C4-2B (cell line): ENCODE measurements at regions not wholly inside any gene's neighbourhood (a gene's known extent, or its start where the extent isn't known, plus 50 kb on each side); places are given as distances from the start of the nearest gene placed in this dataset.

ENCODE experiments used
- H3K27ac ChIP-seq: fragments of 450-650 bp; 2 replicates; pipeline ENCODE4 v1.5.1; 2017
- ZFX ChIP-seq: fragments of 450-650 bp; IDR thresholded peaks from 2 replicates; pipeline ENCODE4 v1.6.1; 2017
- TF ChIP-seq, protein P1 (sequence below): fragments of 450-650 bp; conservative IDR thresholded peaks from 2 replicates; pipeline ENCODE4 v1.5.1; 2017; ENCODE audit warnings: mild to moderate bottlenecking

DNA sequence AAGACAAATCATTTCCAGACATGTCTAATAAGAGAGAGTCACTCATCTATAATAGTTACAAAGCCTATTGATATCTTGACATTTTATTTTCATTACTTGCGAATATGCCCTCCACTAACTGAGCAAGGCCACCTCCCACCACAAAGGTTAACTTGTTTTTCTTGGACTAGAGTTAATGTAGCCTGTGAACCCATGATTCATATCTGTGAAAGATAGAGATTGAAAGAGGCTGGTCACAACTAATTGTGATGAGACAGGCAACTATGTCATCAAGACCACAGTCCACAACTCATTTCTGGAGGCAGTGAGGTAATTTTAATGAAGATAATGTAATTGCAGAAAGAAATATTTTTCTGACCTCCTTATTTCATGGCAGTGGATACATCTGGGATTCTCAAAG lies 491.8 kb upstream of the TPK1 start:
- TF ChIP-seq, protein P1, sequence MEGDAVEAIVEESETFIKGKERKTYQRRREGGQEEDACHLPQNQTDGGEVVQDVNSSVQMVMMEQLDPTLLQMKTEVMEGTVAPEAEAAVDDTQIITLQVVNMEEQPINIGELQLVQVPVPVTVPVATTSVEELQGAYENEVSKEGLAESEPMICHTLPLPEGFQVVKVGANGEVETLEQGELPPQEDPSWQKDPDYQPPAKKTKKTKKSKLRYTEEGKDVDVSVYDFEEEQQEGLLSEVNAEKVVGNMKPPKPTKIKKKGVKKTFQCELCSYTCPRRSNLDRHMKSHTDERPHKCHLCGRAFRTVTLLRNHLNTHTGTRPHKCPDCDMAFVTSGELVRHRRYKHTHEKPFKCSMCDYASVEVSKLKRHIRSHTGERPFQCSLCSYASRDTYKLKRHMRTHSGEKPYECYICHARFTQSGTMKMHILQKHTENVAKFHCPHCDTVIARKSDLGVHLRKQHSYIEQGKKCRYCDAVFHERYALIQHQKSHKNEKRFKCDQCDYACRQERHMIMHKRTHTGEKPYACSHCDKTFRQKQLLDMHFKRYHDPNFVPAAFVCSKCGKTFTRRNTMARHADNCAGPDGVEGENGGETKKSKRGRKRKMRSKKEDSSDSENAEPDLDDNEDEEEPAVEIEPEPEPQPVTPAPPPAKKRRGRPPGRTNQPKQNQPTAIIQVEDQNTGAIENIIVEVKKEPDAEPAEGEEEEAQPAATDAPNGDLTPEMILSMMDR, result no peak
- TF ChIP-seq ZFX, result no peak
- no peak overlapping the region for H3K27ac ChIP-seq

DNA sequence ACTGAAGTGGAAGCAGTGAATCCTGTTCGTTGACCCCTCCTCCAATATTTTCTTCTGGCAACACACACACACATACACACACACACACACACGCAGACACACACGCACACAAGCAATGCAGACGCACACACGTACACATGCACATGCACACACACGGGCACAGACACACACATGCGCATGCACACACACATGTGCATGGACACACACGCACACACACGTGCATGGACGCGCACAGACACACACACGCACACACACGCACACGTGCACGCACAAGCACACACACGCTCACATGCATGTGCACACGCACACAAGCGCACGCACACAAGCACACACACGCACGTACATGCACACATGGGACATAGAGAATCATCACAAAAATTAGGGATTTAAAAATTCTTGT lies 488.2 kb upstream of the TPK1 start:
- H3K27ac ChIP-seq, result no peak overlapping the region
- TF ChIP-seq, protein P1, result no peak
- TF ChIP-seq ZFX, result no peak

DNA sequence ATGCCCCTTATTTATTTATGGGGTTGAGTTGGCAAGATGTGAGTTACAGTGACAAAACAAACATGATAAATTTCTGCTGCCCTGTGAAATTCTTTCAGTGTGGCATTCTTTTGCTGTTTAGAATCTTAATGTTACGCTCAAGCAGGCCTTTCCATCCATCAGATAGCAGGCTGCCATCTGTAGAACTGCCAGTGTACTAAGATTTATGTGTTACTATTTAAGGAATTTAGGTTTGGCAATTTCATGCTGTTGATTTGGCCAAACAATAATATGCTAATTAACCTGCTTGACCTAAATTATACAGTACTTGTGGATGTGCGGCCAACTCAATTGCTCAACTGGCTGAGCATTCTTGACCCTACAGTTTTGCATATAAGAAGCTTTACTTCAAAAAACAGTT lies 477.7 kb upstream of the TPK1 start:
- TF ChIP-seq, protein P1, result no peak
- no peak for TF ChIP-seq ZFX

DNA sequence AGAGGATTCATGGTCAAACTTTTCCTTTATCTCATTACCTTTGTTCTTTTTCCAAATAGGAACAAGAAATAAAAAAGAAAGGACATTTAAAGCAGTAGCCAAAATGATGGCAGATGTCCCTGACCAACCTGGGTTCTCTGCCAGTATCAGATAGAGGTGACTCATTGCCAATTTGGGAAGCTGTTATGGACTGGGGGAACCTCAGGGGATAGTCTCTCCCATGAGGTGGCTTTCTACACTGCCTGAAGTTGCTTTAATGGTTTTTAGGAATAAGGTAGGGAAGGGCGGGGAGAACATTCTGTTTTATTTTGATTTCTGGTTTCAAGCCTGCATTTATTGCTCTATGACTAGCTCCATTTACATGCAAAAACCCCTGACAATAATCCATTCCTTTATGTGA lies 457.9 kb upstream of the TPK1 start:
- H3K27ac ChIP-seq, result no peak overlapping the region
- no peak for TF ChIP-seq ZFX
- TF ChIP-seq, protein P1, result no peak

More for the DNA sequence above, 477.7 kb upstream of the TPK1 start:
- H3K27ac ChIP-seq, result no peak overlapping the region

DNA sequence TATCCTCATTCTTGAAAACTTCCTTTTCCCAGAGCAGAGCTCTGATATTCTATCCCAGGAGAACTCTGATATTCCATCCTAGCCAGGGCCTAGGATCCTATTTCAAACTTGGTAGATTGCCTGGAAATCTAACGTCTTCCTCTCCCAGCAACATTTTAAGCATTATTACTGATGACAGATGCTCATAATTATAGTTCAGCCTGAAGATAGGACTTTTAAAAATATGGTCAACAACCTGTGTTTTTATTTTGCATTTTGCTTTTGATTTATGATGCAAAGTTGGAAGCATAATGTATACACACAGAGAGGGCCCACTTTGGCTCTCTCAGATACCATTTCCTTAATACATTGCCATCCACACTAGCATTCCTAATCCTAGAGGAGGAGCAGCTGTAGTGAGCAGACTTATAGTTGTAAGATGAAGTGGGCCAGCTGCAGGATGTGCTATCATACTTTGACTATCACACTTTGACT lies 457.4 kb upstream of the TPK1 start:
- TF ChIP-seq ZFX, result no peak
- TF ChIP-seq, protein P1, result no peak
- H3K27ac ChIP-seq, result no peak overlapping the region

DNA sequence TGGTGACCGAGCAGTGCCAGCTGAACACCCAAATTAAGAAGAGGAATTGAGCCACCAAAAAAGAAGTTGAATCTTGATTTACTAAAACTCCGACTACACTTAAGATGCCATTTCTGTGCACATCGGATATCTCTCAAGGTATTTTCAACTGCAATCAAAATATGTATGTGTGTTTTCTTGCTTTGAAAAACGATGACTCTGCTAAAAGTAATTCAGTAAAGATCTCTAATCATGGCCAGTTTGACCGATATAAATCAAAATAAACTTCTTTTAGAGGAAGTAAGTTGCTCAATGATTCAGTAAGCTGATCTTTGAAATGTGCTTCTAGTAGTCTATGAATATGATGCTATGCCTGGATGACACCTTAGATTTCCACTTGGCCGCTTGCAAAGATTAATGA lies 453.5 kb upstream of the TPK1 start:
- no peak overlapping the region for H3K27ac ChIP-seq
- TF ChIP-seq, protein P1, result no peak

DNA sequence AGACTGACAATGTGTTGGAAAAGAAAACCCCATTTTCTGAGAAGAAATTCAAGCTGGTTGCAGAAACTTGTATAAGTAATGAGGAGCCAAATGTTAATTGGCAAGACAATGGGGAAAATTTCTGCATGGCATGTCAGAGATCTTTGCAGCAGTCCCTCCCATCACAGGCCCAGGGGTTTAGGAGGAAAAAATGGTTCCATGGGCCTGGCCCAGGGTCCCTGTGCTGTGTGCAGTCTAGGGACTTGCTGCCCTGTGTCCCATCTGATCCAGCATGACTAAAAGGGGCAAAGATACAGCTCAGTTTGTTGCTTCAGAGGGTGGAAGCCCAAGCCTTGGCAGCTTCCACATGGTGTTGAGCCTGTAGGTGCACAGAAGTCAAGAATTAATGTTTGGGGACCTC lies 440.3 kb upstream of the TPK1 start:
- H3K27ac ChIP-seq, result no peak overlapping the region
- TF ChIP-seq, protein P1, result no peak
- TF ChIP-seq ZFX, result no peak
